Stimulated activated CD4-positive, alpha-beta T cell treated with anti-CD3 and anti-CD28 coated beads, Interleukin-1b, Interleukin-23, amount 100 ng/mL, for 48 hours (primary cell): ENCODE measurements at regions not wholly inside any gene's neighbourhood (a gene's known extent, or its start where the extent isn't known, plus 50 kb on each side); places are given as distances from the start of the nearest gene placed in this dataset.

ENCODE experiments used
- DNase-seq: peaks from one replicate; pipeline ENCODE4 v3.0.0-alpha.2; 2020

- no peak for DNase-seq
These were observed 52.8 kb downstream of the SOX2 start for GRCh38 chr3:181764544-181764943.

GRCh38 chr3:181770296-181770695 is 58.6 kb downstream of the SOX2 start:
- no peak for DNase-seq

GRCh38 chr3:181771120-181771519 is 59.4 kb downstream of the SOX2 start:
- DNase-seq = no peak

GRCh38 chr3:181772166-181772565 is 60.4 kb downstream of the SOX2 start:
- DNase-seq = no peak

GRCh38 chr3:181773921-181774320 is 62.2 kb downstream of the SOX2 start:
- no peak for DNase-seq

- no peak for DNase-seq
These were observed 70.7 kb downstream of the SOX2 start for GRCh38 chr3:181782306-181782954.

- no peak for DNase-seq
These were observed 78.8 kb downstream of the SOX2 start for GRCh38 chr3:181790561-181790960.

GRCh38 chr3:181791056-181791955 is 79.6 kb downstream of the SOX2 start:
- DNase-seq = no peak

GRCh38 chr3:181793006-181793405 is 81.3 kb downstream of the SOX2 start:
- DNase-seq = no peak

- no peak for DNase-seq
These were observed 82.5 kb downstream of the SOX2 start for GRCh38 chr3:181794011-181794790.

GRCh38 chr3:181796641-181797040 is 84.9 kb downstream of the SOX2 start:
- DNase-seq = no peak

- DNase-seq = no peak
These were observed 85.7 kb downstream of the SOX2 start for GRCh38 chr3:181797431-181797830.

GRCh38 chr3:181805703-181806102 is 94.0 kb downstream of the SOX2 start:
- DNase-seq = no peak

- no peak for DNase-seq
These were observed 96.3 kb downstream of the SOX2 start for GRCh38 chr3:181808053-181808452.

- DNase-seq = no peak
These were observed 112.0 kb downstream of the SOX2 start for GRCh38 chr3:181823716-181824115.

- no peak for DNase-seq
These were observed 113.2 kb downstream of the SOX2 start for GRCh38 chr3:181824961-181825360.

- DNase-seq = no peak
These were observed 127.6 kb downstream of the SOX2 start for GRCh38 chr3:181839039-181839915.

GRCh38 chr3:181839916-181840297 is 128.2 kb downstream of the SOX2 start:
- DNase-seq = no peak

GRCh38 chr3:181844211-181844610 is 132.5 kb downstream of the SOX2 start:
- DNase-seq = no peak

GRCh38 chr3:181847276-181847675 is 135.6 kb downstream of the SOX2 start:
- no peak for DNase-seq

GRCh38 chr3:181851063-181851462 is 139.3 kb downstream of the SOX2 start:
- DNase-seq = no peak

GRCh38 chr3:181855825-181856224 is 144.1 kb downstream of the SOX2 start:
- DNase-seq = no peak

- no peak for DNase-seq
These were observed 147.8 kb downstream of the SOX2 start for GRCh38 chr3:181859518-181859917.
